CD4-positive, alpha-beta T cell treated with Interleukin-15 for 1 hour (primary cell): ENCODE measurements at regions not wholly inside any gene's neighbourhood (a gene's known extent, or its start where the extent isn't known, plus 50 kb on each side); places are given as distances from the start of the nearest gene placed in this dataset.
"Not testable (repeated sequence)": the region's sequence is repeated elsewhere in the genome, so short reads cannot be mapped to it uniquely, and the experiment has no call there.

ENCODE experiments used
- DNase-seq: peaks from one replicate; pipeline ENCODE4 v3.0.0-alpha.2; 2020

DNA sequence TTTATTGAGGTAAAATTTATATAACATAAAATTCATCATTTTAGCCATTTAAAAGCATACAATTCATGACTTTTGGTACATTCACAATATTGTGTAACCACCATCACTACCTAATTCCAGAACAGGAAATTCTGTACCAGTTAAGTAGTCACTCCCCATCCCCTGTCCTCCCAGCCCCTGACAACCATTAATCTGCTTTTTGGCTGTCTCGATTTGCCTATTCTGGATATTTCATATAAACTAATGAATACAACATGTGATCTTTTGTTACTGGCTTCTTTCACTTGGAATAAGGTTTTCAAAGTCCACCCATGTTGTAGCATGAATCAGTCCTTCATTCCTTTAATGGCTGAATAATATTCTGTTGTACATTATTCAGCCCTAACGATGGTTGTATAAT, 115.6 kb upstream of the KLF14 start:
- DNase-seq = no peak

DNA sequence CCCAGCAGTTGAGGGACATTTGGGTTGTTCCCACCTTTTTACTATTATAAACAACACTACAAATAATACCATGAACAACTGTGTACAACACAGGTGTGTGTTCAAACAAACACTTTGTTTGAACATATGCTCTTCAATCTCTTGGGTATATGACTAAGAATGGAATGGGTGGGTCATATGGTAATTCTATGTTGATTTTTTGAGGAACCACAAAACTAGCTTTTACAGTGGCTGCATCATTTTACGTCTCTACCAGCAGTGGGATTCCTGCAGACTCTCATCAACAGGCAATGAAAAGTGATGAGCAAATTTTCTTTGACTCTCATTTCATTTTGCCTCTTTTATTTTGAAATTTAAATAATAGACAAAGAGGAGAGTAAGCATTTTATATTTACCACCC, 116.9 kb upstream of the KLF14 start:
- no peak for DNase-seq

DNA sequence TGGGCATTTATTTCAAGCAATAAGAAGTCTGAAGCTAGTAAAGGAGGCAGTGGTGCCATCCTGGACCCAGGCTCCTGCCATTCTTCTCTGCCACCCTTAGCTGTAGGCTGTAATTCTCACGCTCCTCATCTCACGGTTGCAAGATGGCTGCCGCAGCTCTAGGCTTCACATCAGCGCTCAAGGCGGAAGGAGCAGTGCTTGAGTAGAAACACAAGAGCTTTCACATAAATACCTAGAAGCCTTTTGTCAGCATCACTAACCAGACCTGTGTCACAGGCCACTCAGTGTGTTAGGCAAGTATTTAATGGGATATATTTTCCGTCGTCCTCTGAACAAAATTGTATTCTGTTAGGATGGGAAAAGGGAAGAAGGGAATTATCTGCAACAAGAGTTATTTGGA, 118.9 kb upstream of the KLF14 start:
- no peak for DNase-seq

DNA sequence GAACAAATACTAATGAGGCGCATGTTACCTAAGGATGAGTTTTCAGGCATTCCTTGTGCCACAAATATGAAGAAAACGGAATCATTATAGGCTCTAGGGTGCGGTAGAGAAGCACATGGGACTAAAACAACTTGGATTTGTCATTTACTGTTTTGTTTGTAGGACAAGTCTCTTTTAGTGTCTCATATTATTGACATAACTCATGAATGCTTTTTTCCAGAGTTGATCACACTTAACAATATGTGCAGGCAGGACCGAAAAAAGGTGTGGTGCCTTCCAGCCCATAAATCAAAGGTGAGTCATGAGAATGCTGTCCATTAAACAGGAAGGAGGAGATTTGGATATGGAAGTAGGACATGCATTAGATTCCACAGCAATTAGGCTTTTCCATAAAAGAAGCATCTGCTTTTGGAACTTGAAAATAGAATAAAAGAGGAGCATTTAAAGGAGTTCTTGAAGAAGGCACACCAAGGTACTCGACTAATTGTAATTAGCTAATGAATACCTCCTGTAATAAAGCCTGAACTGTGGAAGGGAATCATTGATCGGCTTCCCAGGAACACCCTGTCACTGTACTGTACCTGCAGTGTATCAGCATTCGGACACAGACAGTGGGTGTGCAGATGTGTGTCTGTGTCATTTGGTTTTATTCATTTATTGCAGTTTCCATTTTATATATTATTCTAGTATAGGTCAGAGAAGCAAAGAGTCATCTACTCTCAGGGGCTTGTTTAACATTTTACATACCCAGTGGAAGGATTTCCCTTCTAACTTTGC, 119.7 kb upstream of the KLF14 start:
- DNase-seq = no peak

DNA sequence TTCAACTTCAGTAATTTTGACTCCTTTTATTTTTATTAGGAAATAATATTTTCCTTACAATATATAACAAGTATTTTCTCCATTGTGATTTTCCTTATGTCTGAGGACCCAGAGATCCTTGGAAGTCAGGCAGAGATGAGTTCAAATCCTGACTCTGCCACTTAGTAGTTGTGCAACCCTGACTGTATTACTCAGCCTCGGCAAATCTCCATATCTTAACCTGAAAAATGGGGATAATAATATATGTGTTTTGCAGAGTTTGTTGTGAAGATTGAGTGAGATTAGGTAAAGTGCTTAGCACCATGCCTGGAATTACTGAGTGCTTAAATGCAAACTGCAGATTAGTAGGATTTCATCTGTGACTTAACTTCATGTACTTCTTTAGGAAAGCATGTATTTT, 120.5 kb upstream of the KLF14 start:
- no peak for DNase-seq

GRCh38 chr7:130856866-130857265, 122.9 kb upstream of the KLF14 start:
- no peak for DNase-seq

DNA sequence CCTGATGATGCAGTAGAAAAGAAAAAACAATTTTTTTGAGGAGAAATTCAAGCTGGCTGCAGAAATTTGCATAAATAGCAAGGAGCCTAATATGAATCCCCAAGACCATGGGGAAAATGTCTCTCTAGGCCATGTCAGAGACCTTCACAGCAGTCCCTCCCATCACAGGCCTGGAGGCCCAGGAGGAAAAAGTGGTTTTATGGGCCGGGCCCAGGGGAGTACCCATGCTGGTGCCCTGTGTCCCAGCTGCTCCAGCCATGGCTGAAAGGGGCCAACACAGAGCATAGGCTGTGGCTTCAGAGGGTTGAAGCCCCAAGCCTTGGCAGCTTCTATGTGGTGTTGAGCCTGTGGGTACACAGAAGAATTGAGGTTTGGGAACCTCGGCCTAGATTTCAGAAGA, 126.8 kb upstream of the KLF14 start:
- DNase-seq = not testable (repeated sequence)

- DNase-seq = no peak
Measured at GRCh38 chr7:130865408-130866236, 131.6 kb upstream of the KLF14 start.

- DNase-seq = no peak
Measured at GRCh38 chr7:130867039-130867438, 133.0 kb upstream of the KLF14 start.

DNA sequence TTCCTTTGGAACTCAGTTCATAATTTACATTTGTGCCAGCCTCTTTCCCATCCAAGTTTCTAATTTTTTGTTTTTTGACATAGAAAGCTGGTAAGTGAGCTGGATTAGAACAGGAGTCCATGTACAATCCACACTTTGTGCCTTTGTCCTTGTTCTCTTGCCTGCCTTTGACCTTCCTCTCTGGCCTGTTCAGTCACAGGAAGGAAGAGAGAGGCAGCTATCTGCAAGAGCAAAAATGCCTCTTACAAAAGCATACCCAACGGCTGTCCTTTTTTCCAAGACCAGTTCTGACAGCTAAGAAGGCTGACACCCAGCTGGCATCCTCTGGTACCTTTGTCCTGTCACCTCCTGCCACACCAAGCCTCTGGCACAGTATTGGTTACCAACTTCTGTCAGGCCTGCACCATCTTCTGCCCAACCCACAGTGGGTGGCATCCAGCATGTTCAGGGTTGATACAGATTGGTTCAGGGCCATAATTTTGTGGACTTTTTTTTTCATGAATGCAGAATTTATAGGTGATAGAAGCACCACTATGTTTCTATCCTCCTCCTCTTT, 133.7 kb upstream of the KLF14 start:
- no peak for DNase-seq

GRCh38 chr7:130868139-130868538, 134.1 kb upstream of the KLF14 start:
- no peak for DNase-seq

GRCh38 chr7:130869918-130870317, 135.9 kb upstream of the KLF14 start:
- DNase-seq = no peak

DNA sequence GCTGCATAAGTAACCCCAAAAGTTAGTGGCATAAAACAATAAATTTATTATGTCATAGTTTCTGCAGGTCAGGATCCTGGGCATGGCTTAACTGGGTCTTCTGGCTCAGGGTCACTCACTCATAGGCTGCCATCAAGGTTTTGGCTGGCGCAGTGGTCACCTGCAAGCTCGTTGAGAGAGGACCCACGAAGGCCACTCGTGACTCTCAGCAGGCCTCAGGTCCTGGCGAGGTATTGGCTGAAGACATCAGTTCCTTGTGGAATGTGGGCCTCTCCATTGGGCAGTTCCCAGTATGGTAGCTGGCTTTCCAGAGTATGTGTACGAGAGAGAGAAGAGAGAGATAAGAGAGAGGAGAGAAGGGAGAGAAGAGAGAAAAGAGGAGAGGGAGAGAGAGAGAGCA, 138.3 kb upstream of the KLF14 start:
- DNase-seq = no peak

DNA sequence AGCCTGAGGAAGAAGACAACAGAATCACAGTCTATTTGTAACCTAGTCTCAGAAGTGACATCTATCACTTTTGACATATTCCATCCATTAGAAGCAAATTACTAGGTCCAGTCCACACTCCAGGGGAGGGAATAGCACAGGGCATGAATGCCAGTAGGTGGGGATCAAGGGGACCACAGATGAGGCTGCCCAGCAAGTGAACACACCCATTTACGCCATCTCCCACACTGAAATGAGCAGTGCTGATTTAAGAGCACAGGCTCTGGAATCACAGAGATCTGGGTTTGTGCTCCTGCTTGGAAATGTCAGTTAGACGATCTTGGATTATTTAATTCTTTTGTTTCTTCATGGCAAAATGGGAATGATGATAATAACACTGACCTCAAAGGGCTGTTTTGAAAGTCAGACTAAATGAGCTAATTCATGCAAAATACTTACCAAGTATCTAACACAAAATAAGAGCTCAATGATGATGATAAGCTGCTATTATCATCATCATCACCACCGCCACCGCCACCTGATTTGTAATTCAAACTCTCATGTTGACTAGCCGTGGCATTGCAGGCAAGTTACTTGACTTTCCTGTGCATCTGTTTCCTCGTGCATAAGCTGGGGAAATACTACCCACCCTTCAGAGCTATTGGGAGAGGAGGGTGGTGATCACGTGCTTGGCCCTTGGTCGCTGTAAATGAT, 138.9 kb upstream of the KLF14 start:
- DNase-seq = no peak

DNA sequence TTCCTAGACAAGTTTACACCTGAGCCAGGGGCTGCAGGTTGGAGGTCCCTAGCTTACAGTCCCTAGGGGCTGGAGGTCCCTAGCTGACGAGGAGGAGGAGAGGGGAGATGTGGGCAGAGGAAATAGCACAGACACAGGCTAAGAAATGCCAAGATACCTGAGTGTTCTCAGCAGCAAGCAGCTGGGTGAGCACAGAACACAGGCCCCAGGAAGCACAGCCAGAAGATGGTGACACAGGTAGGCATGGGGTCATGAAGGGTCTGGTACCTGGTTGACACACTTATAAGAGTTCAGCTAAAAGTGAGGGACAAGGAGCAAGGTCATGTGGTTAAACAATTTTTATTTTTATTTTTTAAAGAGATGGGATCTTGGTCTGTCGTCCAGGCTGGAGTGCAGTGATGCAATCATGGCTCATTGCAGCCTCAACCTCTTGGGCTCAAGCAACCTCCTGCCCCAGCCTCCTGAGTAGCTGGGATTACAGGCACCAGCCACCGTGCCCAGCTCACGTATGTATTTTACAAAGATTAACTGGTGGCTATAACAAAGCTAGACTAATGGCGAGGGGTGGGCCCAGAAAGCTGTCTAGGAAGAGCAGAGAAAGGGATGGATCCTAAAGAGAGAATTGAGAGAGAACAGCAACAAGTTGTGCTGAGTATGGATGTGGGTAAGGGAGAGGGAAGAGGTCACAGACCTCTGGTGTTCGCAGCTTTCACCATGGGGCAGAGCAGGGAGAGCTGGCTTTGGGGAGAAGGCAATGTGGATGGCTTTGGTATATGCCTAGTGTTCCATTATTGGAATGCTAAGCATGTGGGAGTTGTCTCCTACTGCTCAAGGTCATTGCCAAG, 140.3 kb upstream of the KLF14 start:
- DNase-seq = no peak

DNA sequence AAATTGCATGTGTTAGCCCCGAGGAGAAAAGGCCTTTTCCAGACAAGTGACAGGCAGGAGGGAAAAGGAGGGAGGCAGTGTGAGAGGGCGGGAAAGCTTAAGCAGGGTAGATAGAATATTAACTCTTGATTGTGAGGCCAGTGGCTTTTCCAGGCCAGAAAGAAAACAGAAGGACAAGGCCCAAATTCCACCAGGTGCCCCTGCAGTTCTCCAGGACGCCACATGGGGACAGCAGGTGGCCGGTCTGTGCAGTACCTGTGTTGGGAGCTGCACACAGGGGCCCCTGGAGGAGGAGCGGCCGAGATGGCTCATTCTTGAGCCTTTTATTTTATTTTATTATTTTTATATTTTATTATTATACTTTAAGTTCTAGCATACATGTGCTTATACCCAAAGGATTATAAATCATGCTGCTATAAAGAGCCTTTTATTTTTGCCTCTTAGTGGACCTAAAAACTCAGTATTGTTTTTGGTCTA, 141.3 kb upstream of the KLF14 start:
- DNase-seq = peak; percentile 40

- no peak for DNase-seq
Measured at GRCh38 chr7:130875901-130876300, 141.9 kb upstream of the KLF14 start.

DNA sequence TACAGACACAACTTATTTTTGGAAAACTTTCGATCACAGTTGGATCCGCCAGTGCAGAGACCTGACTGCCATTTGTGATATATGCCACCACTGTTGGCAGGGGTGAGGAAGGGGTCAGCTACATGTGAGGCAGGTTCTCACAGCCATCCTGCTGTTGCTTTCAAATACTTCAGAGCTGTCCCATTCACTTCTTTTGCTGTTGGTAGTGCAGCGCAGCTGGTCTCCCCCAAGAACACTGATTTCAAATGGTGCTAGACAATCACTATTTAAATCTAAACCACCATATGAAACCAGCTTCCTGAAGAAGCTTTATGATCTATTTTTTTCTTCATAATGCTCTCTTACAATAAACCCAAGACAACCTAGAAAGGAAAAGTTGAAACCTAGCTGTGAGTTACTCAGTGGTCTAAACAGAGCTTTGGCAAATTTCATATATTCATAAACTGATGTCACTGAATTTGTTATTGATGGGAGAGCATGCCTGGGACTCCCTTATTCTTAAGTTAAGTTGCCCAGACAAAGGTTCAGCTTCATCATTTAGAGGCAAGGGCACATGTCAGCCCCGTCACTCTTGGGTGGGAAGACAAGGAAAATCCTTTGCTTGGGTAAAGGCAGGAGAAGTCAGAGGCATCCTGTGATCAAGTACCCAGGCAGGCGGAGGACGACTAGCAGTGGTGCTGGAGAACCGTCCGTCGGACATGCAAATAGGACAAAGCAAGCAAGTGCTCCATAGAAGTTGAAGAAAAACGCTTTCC, 143.4 kb upstream of the KLF14 start:
- DNase-seq = no peak

DNA sequence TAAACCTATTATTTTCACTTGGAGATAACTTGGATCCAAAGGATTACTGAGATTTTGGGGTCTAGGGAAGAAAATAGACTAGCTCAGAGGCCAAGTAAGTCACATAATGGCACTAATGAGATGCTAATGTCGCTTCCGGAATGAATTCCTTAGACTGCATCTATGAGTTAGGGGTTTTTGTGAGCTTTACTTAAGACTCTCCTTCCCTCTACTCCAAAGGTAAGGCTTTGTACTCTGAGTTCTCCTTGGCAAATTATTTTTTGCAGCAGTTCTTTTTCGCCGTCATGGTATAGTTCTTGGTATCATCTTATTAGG, 143.9 kb upstream of the KLF14 start:
- no peak for DNase-seq

DNA sequence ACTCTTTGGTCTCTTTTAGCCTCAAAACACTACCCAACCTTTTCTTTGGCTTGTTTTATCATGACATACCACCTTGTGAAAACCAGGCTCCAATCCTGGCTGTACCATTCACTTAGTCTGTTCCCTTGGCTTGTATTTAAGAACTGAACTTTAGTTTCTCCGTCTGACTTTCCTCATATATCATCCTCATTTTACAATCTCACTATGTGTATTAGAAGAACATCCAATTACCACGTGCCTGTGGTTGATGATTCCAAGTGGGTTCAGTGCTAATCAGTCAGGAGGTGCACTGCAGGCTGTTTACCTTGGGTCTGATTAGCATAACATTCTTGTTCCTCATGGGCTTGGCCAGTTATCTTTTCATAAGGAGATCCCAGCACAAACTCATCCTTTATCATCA, 144.8 kb upstream of the KLF14 start:
- no peak for DNase-seq

DNA sequence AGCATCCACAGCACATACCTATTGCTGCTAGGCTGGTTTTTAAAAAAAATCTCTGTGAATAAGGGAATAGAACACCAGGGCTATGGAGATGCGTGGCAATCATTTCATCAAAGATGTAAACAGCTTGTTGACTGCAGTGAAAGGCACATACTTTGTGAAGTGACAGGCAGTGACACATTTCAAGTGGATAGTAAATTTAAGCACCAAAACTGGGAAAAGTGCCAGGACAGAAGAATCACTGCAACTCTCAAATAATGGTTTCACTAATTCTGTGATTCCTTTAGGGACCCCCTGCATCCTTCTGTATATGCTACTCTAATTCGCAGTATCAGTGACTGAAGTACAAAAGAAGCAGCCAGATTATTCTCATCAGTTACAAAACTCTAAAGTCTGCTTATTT, 145.2 kb upstream of the KLF14 start:
- DNase-seq = no peak

- DNase-seq = no peak
Measured at GRCh38 chr7:130880668-130881067, 146.7 kb upstream of the KLF14 start.
